ENCODE measurements at regions not wholly inside any gene's neighbourhood (a gene's known extent, or its start where the extent isn't known, plus 50 kb on each side); places are given as distances from the start of the nearest gene placed in this dataset.

GRCh38 chr5:162334944-162335343, 267.4 kb downstream of the GABRG2 start:
- TF ChIP-seq, protein P1, sequence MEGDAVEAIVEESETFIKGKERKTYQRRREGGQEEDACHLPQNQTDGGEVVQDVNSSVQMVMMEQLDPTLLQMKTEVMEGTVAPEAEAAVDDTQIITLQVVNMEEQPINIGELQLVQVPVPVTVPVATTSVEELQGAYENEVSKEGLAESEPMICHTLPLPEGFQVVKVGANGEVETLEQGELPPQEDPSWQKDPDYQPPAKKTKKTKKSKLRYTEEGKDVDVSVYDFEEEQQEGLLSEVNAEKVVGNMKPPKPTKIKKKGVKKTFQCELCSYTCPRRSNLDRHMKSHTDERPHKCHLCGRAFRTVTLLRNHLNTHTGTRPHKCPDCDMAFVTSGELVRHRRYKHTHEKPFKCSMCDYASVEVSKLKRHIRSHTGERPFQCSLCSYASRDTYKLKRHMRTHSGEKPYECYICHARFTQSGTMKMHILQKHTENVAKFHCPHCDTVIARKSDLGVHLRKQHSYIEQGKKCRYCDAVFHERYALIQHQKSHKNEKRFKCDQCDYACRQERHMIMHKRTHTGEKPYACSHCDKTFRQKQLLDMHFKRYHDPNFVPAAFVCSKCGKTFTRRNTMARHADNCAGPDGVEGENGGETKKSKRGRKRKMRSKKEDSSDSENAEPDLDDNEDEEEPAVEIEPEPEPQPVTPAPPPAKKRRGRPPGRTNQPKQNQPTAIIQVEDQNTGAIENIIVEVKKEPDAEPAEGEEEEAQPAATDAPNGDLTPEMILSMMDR (conservative IDR thresholded peaks at IDR 0.05; ENCODE audit: low read depth in 2 of 2), result no peak
- TF ChIP-seq POLR2AphosphoS5 (IDR thresholded peaks at IDR 0.05; ENCODE audit: low read depth), result no peak

Measured in GM23338 (cell line).